ENCODE measurements at regions not wholly inside any gene's neighbourhood (a gene's known extent, or its start where the extent isn't known, plus 50 kb on each side); places are given as distances from the start of the nearest gene placed in this dataset.

GRCh38 chr3:104687362-104687761 lies 679.3 kb upstream of the ALCAM start:
- Histone ChIP-seq H3K9ac (no peak overlapping the region), H3K36me3 (no peaks in the 10 kb centered on the region), H4K20me1 (ENCODE audit: low read depth) (no peaks in the 10 kb centered on the region), H3F3A (ENCODE audit: low read depth) (no peaks in the 10 kb centered on the region), H3K27ac (no peak overlapping the region), H3K4me2 (no peak overlapping the region), H3K4me1 (no peaks in the 10 kb centered on the region), H3K9me3 (ENCODE audit: low read depth) (no peaks in the 10 kb centered on the region), H2AFZ (replicated peaks) (no peak overlapping the region), H3K27me3 (no peaks in the 10 kb centered on the region), H3K4me3 (no peak overlapping the region), H3K79me2 (ENCODE audit: low read depth) (no peaks in the 10 kb centered on the region)
- DNase-seq (ENCODE audit: low spot score), result no peak
- no peak for TF ChIP-seq CTCF (IDR thresholded peaks at IDR 0.05)
- no peak for TF ChIP-seq EZH2 (IDR thresholded peaks at IDR 0.05)
- no peak for TF ChIP-seq EZH2phosphoT487 (IDR thresholded peaks at IDR 0.05)
- no peaks in the 10 kb centered on the region for H3K36me3 Mint-ChIP-seq
- H3K4me1 Mint-ChIP-seq, result no peaks in the 10 kb centered on the region
- no peak overlapping the region for H3K4me3 Mint-ChIP-seq
- no peak overlapping the region for H3K27ac Mint-ChIP-seq
- no peaks in the 10 kb centered on the region for H3K27me3 Mint-ChIP-seq (ENCODE audit: insufficient read depth, low read depth)
- H3K9me3 Mint-ChIP-seq, result peaks cover 7% of the 10 kb centered on the region

- H3K4me2 ChIP-seq, result no peak overlapping the region
- H4K20me1 ChIP-seq (ENCODE audit: low read depth), result no peaks in the 10 kb centered on the region
- no peak overlapping the region for H3K4me3 ChIP-seq
- H3F3A ChIP-seq (ENCODE audit: low read depth), result peaks cover 3% of the 10 kb centered on the region
- H3K36me3 Mint-ChIP-seq, result no peaks in the 10 kb centered on the region
- H3K9ac ChIP-seq, result no peak overlapping the region
- H3K4me1 ChIP-seq, result no peaks in the 10 kb centered on the region
- no peaks in the 10 kb centered on the region for H3K4me1 Mint-ChIP-seq
- no peak for DNase-seq (ENCODE audit: low spot score)
- no peaks in the 10 kb centered on the region for H3K79me2 ChIP-seq (ENCODE audit: low read depth)
- TF ChIP-seq CTCF (IDR thresholded peaks at IDR 0.05) (no peak), EZH2phosphoT487 (IDR thresholded peaks at IDR 0.05) (no peak), EZH2 (IDR thresholded peaks at IDR 0.05) (no peak)
- H3K9me3 ChIP-seq (ENCODE audit: low read depth), result no peaks in the 10 kb centered on the region
- no peaks in the 10 kb centered on the region for H3K36me3 ChIP-seq
- H3K9me3 Mint-ChIP-seq, result peaks cover 3% of the 10 kb centered on the region
- H3K27ac ChIP-seq, result no peak overlapping the region
- H3K27me3 ChIP-seq, result no peaks in the 10 kb centered on the region
- no peak overlapping the region for H2AFZ ChIP-seq (replicated peaks)
- no peak overlapping the region for H3K4me3 Mint-ChIP-seq
- H3K27me3 Mint-ChIP-seq (ENCODE audit: insufficient read depth, low read depth), result no peaks in the 10 kb centered on the region
- H3K27ac Mint-ChIP-seq, result no peak overlapping the region
Observed at GRCh38 chr3:104696470-104696869, 670.2 kb upstream of the ALCAM start.

- Mint-ChIP-seq H3K9me3 (no peaks in the 10 kb centered on the region), H3K4me3 (no peak overlapping the region), H3K27ac (no peak overlapping the region), H3K27me3 (ENCODE audit: insufficient read depth, low read depth) (peaks cover 2% of the 10 kb centered on the region), H3K36me3 (no peaks in the 10 kb centered on the region), H3K4me1 (peaks cover 5% of the 10 kb centered on the region)
- H3K27ac ChIP-seq, result no peak overlapping the region
- H3K4me1 ChIP-seq, result peaks cover 6% of the 10 kb centered on the region
- peak overlapping the region; percentile 76 for H2AFZ ChIP-seq (replicated peaks)
- no peaks in the 10 kb centered on the region for H3K27me3 ChIP-seq
- DNase-seq (ENCODE audit: low spot score), result no peak
- H3K4me2 ChIP-seq, result no peak overlapping the region
- no peaks in the 10 kb centered on the region for H3K79me2 ChIP-seq (ENCODE audit: low read depth)
- TF ChIP-seq EZH2 (IDR thresholded peaks at IDR 0.05), result no peak
- no peak for TF ChIP-seq CTCF (IDR thresholded peaks at IDR 0.05)
- TF ChIP-seq EZH2phosphoT487 (IDR thresholded peaks at IDR 0.05), result no peak
- H3K36me3 ChIP-seq, result no peaks in the 10 kb centered on the region
- H3K9ac ChIP-seq, result no peak overlapping the region
- no peaks in the 10 kb centered on the region for H4K20me1 ChIP-seq (ENCODE audit: low read depth)
- no peaks in the 10 kb centered on the region for H3F3A ChIP-seq (ENCODE audit: low read depth)
- H3K4me3 ChIP-seq, result no peak overlapping the region
- H3K9me3 ChIP-seq (ENCODE audit: low read depth), result no peaks in the 10 kb centered on the region
Observed at GRCh38 chr3:104711406-104711805, 655.3 kb upstream of the ALCAM start.

Measured in neural progenitor cell (in vitro differentiated cells).